Activated T-cell treated with anti-CD3 and anti-CD28 coated beads, Interleukin-2, amount 50 U/mL, for 4 hours (primary cell): ENCODE measurements at regions not wholly inside any gene's neighbourhood (a gene's known extent, or its start where the extent isn't known, plus 50 kb on each side); places are given as distances from the start of the nearest gene placed in this dataset.
"Not testable (repeated sequence)": the region's sequence is repeated elsewhere in the genome, so short reads cannot be mapped to it uniquely, and the experiment has no call there.

Experiments
- ATAC-seq, 2 donors: fragments of 200-7000 bp; cut with Tn5 transposase; one replicate each; pipeline ENCODE4 v1.10.0; 2021
- DNase-seq: peaks from one replicate; pipeline ENCODE4 v3.0.0-alpha.2; 2020
- H3K27me3 Mint-ChIP-seq: one replicate; pipeline ENCODE4 v1.8.0; 2021; ENCODE audit warnings: low read depth, mixed read lengths
- H3K36me3 Mint-ChIP-seq: one replicate; pipeline ENCODE4 v1.8.0; 2022; ENCODE audit warnings: mixed read lengths; ENCODE audit not compliant: insufficient read depth
- H3K4me1 Mint-ChIP-seq: one replicate; pipeline ENCODE4 v1.8.0; 2021; ENCODE audit warnings: low read depth, mixed read lengths
- H3K4me3 Mint-ChIP-seq: one replicate; pipeline ENCODE4 v1.8.0; 2021; ENCODE audit warnings: mild to moderate bottlenecking, moderate library complexity, mixed read lengths
- H3K9me3 Mint-ChIP-seq: one replicate; pipeline ENCODE4 v1.8.0; 2021; ENCODE audit warnings: mixed read lengths

- DNase-seq: no peak
- Mint-ChIP-seq H3K36me3 (no peaks in the 10 kb centered on the region), H3K4me3 (no peak overlapping the region), H3K9me3 (no peaks in the 10 kb centered on the region), H3K27me3 (peaks cover 2% of the 10 kb centered on the region), H3K4me1 (no peaks in the 10 kb centered on the region)
- no peak for ATAC-seq
Measured at GRCh38 chr6:104483225-104483834, 376.4 kb downstream of the HACE1 start.

- Mint-ChIP-seq H3K4me1 (no peaks in the 10 kb centered on the region), H3K9me3 (no peaks in the 10 kb centered on the region), H3K27me3 (peaks cover 5% of the 10 kb centered on the region), H3K4me3 (no peak overlapping the region), H3K36me3 (no peaks in the 10 kb centered on the region)
- no peak for DNase-seq
- no peak for ATAC-seq
Measured at GRCh38 chr6:104477569-104477968, 382.1 kb downstream of the HACE1 start.

GRCh38 chr6:104473021-104473429, 386.7 kb downstream of the HACE1 start:
- DNase-seq (no peak), ATAC-seq (no peak)
- H3K4me3 Mint-ChIP-seq: no peak overlapping the region
- H3K36me3 Mint-ChIP-seq: no peaks in the 10 kb centered on the region
- peaks cover 5% of the 10 kb centered on the region for H3K27me3 Mint-ChIP-seq
- no peaks in the 10 kb centered on the region for H3K9me3 Mint-ChIP-seq
- no peaks in the 10 kb centered on the region for H3K4me1 Mint-ChIP-seq

- ATAC-seq (no peak), DNase-seq (no peak)
- Mint-ChIP-seq H3K4me1 (no peaks in the 10 kb centered on the region), H3K36me3 (no peaks in the 10 kb centered on the region), H3K4me3 (no peak overlapping the region), H3K27me3 (peaks cover 5% of the 10 kb centered on the region), H3K9me3 (no peaks in the 10 kb centered on the region)
Measured at GRCh38 chr6:104472021-104472901, 387.5 kb downstream of the HACE1 start.

GRCh38 chr6:104466306-104466705, 393.4 kb downstream of the HACE1 start:
- Mint-ChIP-seq H3K9me3 (no peaks in the 10 kb centered on the region), H3K4me1 (no peaks in the 10 kb centered on the region), H3K27me3 (no peaks in the 10 kb centered on the region), H3K4me3 (no peak overlapping the region), H3K36me3 (no peaks in the 10 kb centered on the region)
- ATAC-seq (no peak), DNase-seq (no peak)

- DNase-seq: no peak
- H3K36me3 Mint-ChIP-seq: no peaks in the 10 kb centered on the region
- H3K4me3 Mint-ChIP-seq: no peak overlapping the region
- H3K9me3 Mint-ChIP-seq: no peaks in the 10 kb centered on the region
- no peaks in the 10 kb centered on the region for H3K27me3 Mint-ChIP-seq
- no peak for ATAC-seq
- H3K4me1 Mint-ChIP-seq: no peaks in the 10 kb centered on the region
Measured at GRCh38 chr6:104462811-104463599, 396.7 kb downstream of the HACE1 start.

- no peak for ATAC-seq
- H3K4me3 Mint-ChIP-seq: no peak overlapping the region
- no peaks in the 10 kb centered on the region for H3K4me1 Mint-ChIP-seq
Measured at GRCh38 chr6:104460738-104461483, 398.8 kb downstream of the HACE1 start.

GRCh38 chr6:104459543-104459942, 400.2 kb downstream of the HACE1 start:
- Mint-ChIP-seq H3K4me1 (no peaks in the 10 kb centered on the region), H3K27me3 (no peaks in the 10 kb centered on the region), H3K4me3 (no peak overlapping the region), H3K9me3 (no peaks in the 10 kb centered on the region), H3K36me3 (no peaks in the 10 kb centered on the region)
- ATAC-seq: no peak
- no peak for DNase-seq

More at GRCh38 chr6:104460738-104461483, 398.8 kb downstream of the HACE1 start:
- no peak for DNase-seq
- Mint-ChIP-seq H3K9me3 (no peaks in the 10 kb centered on the region), H3K36me3 (no peaks in the 10 kb centered on the region), H3K27me3 (no peaks in the 10 kb centered on the region)

GRCh38 chr6:104449918-104450317, 409.8 kb downstream of the HACE1 start:
- no peaks in the 10 kb centered on the region for H3K9me3 Mint-ChIP-seq

GRCh38 chr6:104446101-104447080, 413.3 kb downstream of the HACE1 start:
- ATAC-seq: peak in 1 of 2 donors; percentile 23
- not testable (repeated sequence) for H3K27me3 Mint-ChIP-seq, DNase-seq, H3K9me3 Mint-ChIP-seq, H3K4me1 Mint-ChIP-seq, H3K4me3 Mint-ChIP-seq, H3K36me3 Mint-ChIP-seq

More at GRCh38 chr6:104449918-104450317, 409.8 kb downstream of the HACE1 start:
- DNase-seq (no peak), ATAC-seq (no peak)
- Mint-ChIP-seq H3K4me3 (no peak overlapping the region), H3K36me3 (no peaks in the 10 kb centered on the region), H3K27me3 (no peaks in the 10 kb centered on the region), H3K4me1 (no peaks in the 10 kb centered on the region)

GRCh38 chr6:104434519-104434918, 425.2 kb downstream of the HACE1 start:
- no peak for ATAC-seq
- Mint-ChIP-seq H3K36me3 (no peaks in the 10 kb centered on the region), H3K9me3 (peaks cover 9% of the 10 kb centered on the region), H3K27me3 (peaks cover 4% of the 10 kb centered on the region), H3K4me1 (no peaks in the 10 kb centered on the region), H3K4me3 (no peak overlapping the region)
- DNase-seq: no peak

GRCh38 chr6:104431096-104431495, 428.6 kb downstream of the HACE1 start:
- no peaks in the 10 kb centered on the region for H3K36me3 Mint-ChIP-seq
- peaks cover 17% of the 10 kb centered on the region for H3K9me3 Mint-ChIP-seq
- H3K4me1 Mint-ChIP-seq: no peaks in the 10 kb centered on the region
- no peaks in the 10 kb centered on the region for H3K27me3 Mint-ChIP-seq
- no peak overlapping the region for H3K4me3 Mint-ChIP-seq
- DNase-seq (no peak), ATAC-seq (no peak)

GRCh38 chr6:104428184-104428583, 431.5 kb downstream of the HACE1 start:
- H3K36me3 Mint-ChIP-seq: no peaks in the 10 kb centered on the region
- H3K4me3 Mint-ChIP-seq: no peak overlapping the region
- peaks cover 31% of the 10 kb centered on the region for H3K9me3 Mint-ChIP-seq
- H3K27me3 Mint-ChIP-seq: no peaks in the 10 kb centered on the region
- H3K4me1 Mint-ChIP-seq: no peaks in the 10 kb centered on the region
- DNase-seq (no peak), ATAC-seq (no peak)
